Uterus (tissue), 2 donors: ENCODE measurements at regions not wholly inside any gene's neighbourhood (a gene's known extent, or its start where the extent isn't known, plus 50 kb on each side); places are given as distances from the start of the nearest gene placed in this dataset.

ENCODE experiments used
- POLR2A ChIP-seq, 2 donors: fragments of 450-650 bp; IDR thresholded peaks; one replicate each; pipeline ENCODE4 v1.6.1; 2016; ENCODE audit warnings: antibody characterized with exemption in 2 of 2, mild to moderate bottlenecking in 1 of 2, moderate library complexity in 1 of 2
- TF ChIP-seq, protein P1 (sequence below), 4 experiments: fragments of 200-600 bp in 2 of 4; fragments of 450-650 bp in 2 of 4; sonication (generic) in 2 of 4; IDR thresholded peaks; one replicate each; pipeline ENCODE4 v1.5.1; 2016 to 2019; ENCODE audit warnings: antibody characterized with exemption in 4 of 4, mild to moderate bottlenecking in 2 of 4, moderate library complexity in 1 of 4

DNA sequence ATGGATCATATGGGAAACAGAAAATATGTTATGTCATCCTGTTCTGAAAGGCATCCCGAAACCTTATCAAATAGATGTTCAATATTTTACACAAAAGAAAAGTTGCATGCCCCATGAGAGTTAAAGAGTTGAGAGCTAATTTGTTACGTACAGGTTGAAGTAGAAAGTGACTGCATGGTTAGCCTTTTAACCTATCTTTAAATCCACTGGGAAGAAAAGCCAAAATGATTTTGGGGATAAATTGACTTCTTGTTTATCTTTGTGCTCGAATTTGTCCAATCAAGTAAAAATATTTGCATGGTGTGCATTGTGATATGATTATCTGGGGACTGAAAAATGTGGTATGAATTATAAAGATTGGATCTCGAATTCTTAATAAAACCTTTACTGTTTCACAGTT lies 230.1 kb downstream of the POSTN start:
- TF ChIP-seq, protein P1, sequence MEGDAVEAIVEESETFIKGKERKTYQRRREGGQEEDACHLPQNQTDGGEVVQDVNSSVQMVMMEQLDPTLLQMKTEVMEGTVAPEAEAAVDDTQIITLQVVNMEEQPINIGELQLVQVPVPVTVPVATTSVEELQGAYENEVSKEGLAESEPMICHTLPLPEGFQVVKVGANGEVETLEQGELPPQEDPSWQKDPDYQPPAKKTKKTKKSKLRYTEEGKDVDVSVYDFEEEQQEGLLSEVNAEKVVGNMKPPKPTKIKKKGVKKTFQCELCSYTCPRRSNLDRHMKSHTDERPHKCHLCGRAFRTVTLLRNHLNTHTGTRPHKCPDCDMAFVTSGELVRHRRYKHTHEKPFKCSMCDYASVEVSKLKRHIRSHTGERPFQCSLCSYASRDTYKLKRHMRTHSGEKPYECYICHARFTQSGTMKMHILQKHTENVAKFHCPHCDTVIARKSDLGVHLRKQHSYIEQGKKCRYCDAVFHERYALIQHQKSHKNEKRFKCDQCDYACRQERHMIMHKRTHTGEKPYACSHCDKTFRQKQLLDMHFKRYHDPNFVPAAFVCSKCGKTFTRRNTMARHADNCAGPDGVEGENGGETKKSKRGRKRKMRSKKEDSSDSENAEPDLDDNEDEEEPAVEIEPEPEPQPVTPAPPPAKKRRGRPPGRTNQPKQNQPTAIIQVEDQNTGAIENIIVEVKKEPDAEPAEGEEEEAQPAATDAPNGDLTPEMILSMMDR (IDR thresholded peaks at IDR 0.05) = no peak
- no peak for TF ChIP-seq POLR2A (IDR thresholded peaks at IDR 0.05)
